ENCODE measurements at regions not wholly inside any gene's neighbourhood (a gene's known extent, or its start where the extent isn't known, plus 50 kb on each side); places are given as distances from the start of the nearest gene placed in this dataset.

DNA sequence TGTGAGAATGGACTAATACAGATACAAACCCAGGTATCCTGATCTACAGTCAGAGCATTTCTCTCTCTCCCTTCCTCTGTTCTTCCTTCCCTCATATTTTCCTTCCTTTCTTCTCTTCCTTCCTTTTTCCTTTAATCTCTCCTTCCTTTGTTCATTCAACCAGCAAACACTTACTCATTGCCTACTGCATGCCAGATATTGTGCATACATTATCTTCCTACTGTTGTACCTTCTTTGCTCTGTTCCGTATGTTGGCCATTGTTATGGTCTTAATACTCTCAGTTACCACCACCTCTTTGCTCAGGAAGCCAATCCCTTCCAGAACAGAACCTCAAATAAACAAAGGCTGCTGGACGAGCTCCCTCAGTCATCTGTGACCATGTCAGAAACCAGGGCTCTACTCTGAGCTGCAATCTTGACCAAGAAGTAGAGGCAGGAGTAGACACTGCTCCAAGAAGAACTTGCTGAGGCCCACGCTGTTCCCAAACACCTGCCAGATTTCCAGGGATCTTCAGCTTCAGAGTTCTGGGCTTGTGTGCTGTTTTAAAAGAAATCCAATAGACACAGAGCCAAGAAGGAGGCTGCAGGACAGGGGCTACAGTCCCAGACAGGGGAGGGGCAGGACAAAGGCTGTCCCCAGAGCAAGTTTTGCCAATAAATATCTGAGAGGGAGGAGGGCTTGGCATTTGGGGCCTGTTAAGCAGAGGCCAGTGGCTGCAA, 526.7 kb upstream of the TBX3 start:
- TF ChIP-seq, protein P1, sequence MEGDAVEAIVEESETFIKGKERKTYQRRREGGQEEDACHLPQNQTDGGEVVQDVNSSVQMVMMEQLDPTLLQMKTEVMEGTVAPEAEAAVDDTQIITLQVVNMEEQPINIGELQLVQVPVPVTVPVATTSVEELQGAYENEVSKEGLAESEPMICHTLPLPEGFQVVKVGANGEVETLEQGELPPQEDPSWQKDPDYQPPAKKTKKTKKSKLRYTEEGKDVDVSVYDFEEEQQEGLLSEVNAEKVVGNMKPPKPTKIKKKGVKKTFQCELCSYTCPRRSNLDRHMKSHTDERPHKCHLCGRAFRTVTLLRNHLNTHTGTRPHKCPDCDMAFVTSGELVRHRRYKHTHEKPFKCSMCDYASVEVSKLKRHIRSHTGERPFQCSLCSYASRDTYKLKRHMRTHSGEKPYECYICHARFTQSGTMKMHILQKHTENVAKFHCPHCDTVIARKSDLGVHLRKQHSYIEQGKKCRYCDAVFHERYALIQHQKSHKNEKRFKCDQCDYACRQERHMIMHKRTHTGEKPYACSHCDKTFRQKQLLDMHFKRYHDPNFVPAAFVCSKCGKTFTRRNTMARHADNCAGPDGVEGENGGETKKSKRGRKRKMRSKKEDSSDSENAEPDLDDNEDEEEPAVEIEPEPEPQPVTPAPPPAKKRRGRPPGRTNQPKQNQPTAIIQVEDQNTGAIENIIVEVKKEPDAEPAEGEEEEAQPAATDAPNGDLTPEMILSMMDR (IDR thresholded peaks at IDR 0.05; ENCODE audit: low read length): no peak
- TF ChIP-seq EZH2 (IDR thresholded peaks at IDR 0.05; ENCODE audit: borderline replicate concordance, low read length): no peak

All from OCI-LY1 (cell line).